GM21390 (cell line): ENCODE measurements at regions not wholly inside any gene's neighbourhood (a gene's known extent, or its start where the extent isn't known, plus 50 kb on each side); places are given as distances from the start of the nearest gene placed in this dataset.

Experiments used
- ATAC-seq: cut with Tn5 transposase; IDR thresholded peaks from one replicate; pipeline ENCODE4 v1.9.1; 2021; ENCODE audit not compliant: unreplicated experiment

- ATAC-seq = no peak
Observed at GRCh38 chr4:34790131-34790530, 1454.2 kb downstream of the ARAP2 start.

DNA sequence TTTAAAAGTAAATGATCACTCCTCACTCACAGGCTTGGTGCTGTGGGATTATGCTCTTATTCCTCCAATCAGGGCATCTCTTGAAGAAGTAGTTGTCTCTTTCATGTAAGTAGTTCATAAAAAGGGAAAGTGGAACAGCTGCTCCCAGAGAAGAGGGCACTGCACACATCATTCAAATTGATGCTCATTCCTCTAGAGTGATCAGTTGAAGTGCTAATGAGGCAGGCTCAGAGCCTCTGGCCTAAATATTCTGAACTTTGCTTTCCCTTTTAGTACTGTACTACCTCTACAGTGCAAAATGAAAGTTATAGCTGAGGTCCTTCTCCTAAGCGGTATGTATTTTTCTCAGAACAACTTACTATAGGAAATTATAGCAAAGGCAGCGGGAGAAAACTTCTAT, 1453.1 kb downstream of the ARAP2 start:
- no peak for ATAC-seq

DNA sequence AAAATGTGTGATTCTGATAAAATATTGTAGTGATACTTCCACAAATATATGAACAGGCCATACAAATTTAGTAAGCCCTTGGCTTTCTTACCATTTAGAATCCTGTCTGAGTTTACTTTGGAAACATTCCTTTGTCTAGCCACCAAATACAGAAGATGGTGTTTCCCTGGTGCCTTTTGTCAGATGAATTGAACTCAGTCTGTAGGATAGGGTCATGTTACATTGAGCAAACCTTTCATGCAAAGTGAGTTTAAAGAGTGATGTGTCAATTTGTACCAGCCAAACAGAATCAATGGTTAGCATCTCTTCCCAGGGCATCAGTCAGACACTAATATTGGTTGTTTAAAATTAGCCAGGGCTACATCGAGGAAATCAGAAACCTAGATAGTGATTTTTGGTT, 1443.4 kb downstream of the ARAP2 start:
- ATAC-seq = no peak

GRCh38 chr4:34814266-34814665, 1430.0 kb downstream of the ARAP2 start:
- no peak for ATAC-seq

DNA sequence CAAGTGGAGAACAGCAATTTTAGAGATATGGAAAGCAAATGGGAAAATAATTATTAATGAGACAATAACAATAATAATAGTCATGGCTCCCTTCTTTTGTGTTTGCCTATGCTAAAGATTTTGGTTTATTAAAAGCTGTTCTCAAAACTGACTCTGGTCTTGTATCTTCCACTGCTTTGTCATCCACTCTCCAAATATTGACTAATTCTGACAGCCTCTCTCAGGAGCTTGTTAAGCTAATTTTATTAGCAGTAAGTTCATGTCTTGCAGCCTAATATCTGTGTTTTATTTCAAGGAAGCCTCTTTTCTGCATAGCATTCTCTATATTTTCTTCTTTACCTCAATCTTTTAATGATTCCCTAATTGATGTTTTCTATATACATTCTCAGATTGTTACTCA, 1419.8 kb downstream of the ARAP2 start:
- no peak for ATAC-seq

DNA sequence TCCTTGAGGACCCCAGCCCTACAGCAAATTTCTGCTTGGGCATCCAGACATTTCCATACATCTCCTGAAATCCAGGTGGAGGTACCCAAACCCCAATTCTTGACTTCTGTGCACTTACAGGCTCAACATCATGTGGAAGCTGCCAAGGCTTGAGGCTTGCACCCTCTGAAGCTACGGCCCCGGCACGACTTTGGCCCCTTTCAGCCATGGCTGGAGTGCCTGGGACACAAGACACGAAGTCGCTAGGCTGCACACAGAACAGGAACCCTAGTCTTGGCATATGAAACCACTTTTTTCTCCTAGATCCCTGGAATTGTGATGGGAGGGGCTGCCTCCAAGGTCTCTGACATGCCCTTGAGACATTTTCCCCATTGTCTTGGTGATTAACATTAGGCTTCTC, 1417.7 kb downstream of the ARAP2 start:
- ATAC-seq = no peak

- no peak for ATAC-seq
Observed at GRCh38 chr4:34845926-34846325, 1398.4 kb downstream of the ARAP2 start.

- no peak for ATAC-seq
Observed at GRCh38 chr4:34850421-34850820, 1393.9 kb downstream of the ARAP2 start.

DNA sequence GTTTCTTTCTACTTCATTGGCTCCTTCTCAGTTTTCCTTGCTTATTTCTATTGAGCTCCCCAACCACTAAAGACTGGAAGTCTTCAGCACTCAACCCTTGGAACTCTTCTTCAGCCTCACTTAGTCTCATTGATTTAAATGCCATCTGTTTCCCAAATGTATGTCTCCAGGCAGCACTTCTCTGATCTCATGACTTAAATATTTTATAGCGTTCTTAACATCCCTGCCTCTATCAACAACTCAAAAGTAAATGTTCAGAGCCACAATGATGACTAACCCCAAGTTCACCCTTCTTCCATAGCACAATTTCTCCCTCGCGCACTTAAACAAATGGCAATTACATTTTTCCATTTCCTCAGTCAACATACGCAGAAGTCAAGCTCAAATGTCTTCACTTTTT, 1393.3 kb downstream of the ARAP2 start:
- ATAC-seq = no peak

DNA sequence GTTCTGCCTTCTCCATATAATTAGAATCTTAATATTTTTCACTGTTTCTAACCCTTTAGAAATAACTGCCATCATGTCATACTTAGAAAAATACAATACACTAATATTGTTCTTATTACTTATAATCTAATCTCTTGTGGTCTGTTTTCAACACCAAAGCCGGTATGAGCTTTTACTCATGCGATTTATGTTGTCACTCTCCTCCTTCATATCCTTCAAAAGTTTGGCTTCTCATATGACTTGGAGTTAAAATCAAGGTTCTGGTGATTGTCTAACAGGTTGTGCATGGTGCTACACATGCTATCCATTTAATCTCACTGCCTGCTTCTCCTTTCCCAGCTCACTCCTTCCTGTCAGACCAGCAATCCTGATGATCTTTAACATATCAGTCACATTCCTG, 1392.9 kb downstream of the ARAP2 start:
- ATAC-seq = no peak

GRCh38 chr4:34854451-34854850, 1389.9 kb downstream of the ARAP2 start:
- no peak for ATAC-seq

DNA sequence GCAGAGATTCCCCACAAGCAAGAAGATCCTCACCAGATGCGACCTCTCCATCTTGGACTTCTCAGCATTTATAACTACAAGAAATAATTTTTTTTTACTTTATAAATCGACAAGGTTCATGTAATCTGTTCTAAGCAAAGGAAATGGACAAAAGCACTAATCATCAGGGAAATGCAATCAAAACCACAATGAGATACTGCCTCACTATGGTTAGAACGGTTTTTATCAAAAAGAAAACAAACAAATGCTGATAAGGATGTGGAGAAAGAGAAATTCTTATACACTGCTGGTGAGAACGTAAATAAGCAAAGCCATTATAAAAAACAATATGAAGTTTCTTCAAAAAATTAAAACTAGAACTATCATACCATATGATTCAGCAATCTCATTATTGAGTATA, 1382.6 kb downstream of the ARAP2 start:
- ATAC-seq = no peak

- ATAC-seq = no peak
Observed at GRCh38 chr4:34878961-34879360, 1365.4 kb downstream of the ARAP2 start.

GRCh38 chr4:34880246-34880645, 1364.1 kb downstream of the ARAP2 start:
- ATAC-seq = no peak

GRCh38 chr4:34891892-34892291, 1352.4 kb downstream of the ARAP2 start:
- ATAC-seq = no peak

DNA sequence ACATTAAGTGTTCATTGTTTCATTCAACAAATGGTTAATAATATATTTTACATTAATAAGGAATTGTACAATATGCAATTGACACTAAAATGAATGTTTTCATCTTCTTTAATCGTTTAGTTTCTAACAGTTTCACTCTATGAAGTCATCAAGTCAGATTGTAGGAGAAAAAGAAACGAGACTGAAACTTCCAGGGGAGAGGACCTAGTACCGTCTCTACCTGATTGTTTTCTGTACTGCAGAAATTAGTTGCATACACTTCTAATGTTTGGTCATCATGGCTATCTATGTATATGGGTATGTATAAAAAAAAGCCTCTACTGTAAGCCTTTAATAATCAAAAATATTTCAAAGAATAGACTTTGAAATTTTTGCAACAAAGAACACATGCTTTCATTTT, 1350.9 kb downstream of the ARAP2 start:
- ATAC-seq = no peak

- ATAC-seq = no peak
Observed at GRCh38 chr4:34920032-34920431, 1324.3 kb downstream of the ARAP2 start.

DNA sequence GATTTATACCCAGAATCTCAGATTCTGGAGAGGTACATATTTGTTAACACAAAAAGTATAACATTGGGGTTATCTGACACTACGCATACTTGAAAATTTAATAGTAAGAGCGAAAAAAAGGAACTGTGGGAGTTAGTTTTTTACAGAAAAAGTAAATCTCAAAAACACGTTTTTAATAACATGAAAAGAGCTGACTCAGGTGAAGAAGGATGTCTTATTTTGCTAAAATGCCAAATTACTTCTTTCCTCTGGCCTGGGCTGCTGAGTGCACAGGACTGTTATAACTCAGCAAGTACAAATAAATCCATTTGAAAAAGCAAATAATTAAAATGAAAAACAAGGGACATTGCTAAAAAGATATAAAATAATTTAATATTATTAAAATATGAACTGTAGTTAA, 1322.9 kb downstream of the ARAP2 start:
- no peak for ATAC-seq

GRCh38 chr4:34922325-34922724, 1322.0 kb downstream of the ARAP2 start:
- ATAC-seq = no peak

DNA sequence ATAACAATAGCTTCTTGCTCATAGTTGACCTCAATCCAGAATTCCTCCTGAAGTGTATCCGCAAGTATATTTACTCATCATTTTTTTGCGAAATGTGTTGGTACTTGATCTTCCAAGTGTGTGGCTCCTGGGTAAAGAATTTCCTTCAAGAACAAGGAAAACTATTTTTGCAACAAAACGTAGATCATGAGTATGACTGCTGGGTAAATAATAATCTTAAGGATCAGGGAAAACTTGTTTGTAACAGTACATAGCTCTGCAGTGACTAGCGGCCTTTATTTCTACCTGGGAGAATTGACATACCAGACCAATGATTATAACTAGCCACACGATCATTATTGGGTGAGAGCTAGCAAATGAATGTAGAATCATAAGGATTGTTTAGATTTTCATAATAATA, 1311.7 kb downstream of the ARAP2 start:
- no peak for ATAC-seq

DNA sequence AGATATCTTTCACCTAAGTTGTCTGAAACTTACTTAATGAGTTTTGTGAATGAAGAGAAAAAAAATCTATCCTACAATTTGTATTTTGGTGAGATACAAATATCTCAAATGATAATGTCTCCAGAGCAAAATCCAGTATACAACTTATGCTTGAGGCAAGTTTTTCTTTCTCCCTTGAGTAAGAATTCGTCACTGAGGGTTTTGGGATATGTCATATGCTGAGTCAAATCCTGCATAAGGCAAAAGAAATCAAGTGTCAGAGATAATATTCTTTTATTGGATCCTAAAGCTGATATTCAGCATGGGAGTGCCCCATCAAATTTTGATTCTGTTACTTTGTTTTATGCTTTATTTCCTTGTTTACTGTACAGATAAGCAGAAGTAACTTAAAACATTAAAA, 1308.6 kb downstream of the ARAP2 start:
- ATAC-seq = no peak

DNA sequence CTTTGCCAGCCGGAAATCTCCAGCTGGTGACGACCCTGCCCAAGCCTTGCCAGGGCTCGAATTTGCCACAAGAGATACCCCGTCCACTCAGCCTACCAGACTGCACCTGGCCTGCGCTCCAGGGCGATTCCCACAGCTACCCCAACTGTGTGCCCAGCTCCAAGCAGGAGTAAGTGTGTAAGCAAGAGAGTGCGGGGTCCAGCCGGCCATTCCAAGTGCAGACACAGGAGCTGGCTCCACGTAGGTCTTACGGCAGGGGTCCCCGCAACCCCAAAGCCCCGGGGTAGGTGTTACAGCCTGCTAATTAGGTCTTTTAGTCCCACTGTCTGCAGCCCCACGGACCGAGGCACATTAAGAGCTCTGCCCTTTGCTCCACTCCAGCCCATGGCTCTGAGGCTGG, 1305.2 kb downstream of the ARAP2 start:
- ATAC-seq = no peak

GRCh38 chr4:34943741-34944386, 1300.5 kb downstream of the ARAP2 start:
- ATAC-seq = no peak

GRCh38 chr4:34950926-34951325, 1293.4 kb downstream of the ARAP2 start:
- no peak for ATAC-seq
